Tibial nerve (tissue), 4 donors: ENCODE measurements at regions not wholly inside any gene's neighbourhood (a gene's known extent, or its start where the extent isn't known, plus 50 kb on each side); places are given as distances from the start of the nearest gene placed in this dataset.

Source experiments
- DNase-seq, 2 donors: peaks; one replicate each; pipeline ENCODE4 v3.0.0-alpha.2; 2019; ENCODE audit warnings: low spot score in 2 of 2
- H3K27ac ChIP-seq, 4 donors: fragments of 200-600 bp; sonication (generic) in 3 of 4; one replicate each; pipeline ENCODE4 v1.5.1; 2017 to 2019; ENCODE audit warnings: mild to moderate bottlenecking in 1 of 4
- H3K27me3 ChIP-seq, 2 donors: fragments of 200-600 bp; sonication (generic) in 1 of 2; one replicate each; pipeline versions ENCODE4 v1.5.1 to v1.6.0; 2017 to 2019
- H3K36me3 ChIP-seq, 3 donors: fragments of 200-600 bp; sonication (generic); one replicate each; pipeline ENCODE4 v1.5.1; 2018 to 2019
- H3K4me1 ChIP-seq, 4 donors: fragments of 200-600 bp; sonication (generic) in 3 of 4; one replicate each; pipeline ENCODE4 v1.5.1; 2017 to 2019
- H3K4me3 ChIP-seq, 4 donors: fragments of 200-600 bp; sonication (generic) in 3 of 4; one replicate each; pipeline ENCODE4 v1.5.1; 2017 to 2019; ENCODE audit warnings: mild to moderate bottlenecking in 1 of 4, moderate library complexity in 1 of 4
- H3K9me3 ChIP-seq, 4 donors: fragments of 200-600 bp; sonication (generic) in 3 of 4; one replicate each; pipeline ENCODE4 v1.5.1; 2017 to 2019
- EP300 ChIP-seq, 2 donors: sonication (generic); formaldehyde crosslinking; IDR thresholded peaks; one replicate each; pipeline ENCODE4 v1.6.1; 2017; ENCODE audit warnings: antibody characterized with exemption in 2 of 2, mild to moderate bottlenecking in 1 of 2
- POLR2A ChIP-seq, 2 donors: fragments of 450-650 bp; IDR thresholded peaks; one replicate each; pipeline ENCODE4 v1.6.1; 2017; ENCODE audit warnings: antibody characterized with exemption in 2 of 2, mild to moderate bottlenecking in 2 of 2, moderate library complexity in 2 of 2
- WGBS, 2 donors: methylation state at CpG; one replicate each; pipeline ENCODE4 v1.1.5; 2018; 5-methylcytosine and 5-hydroxymethylcytosine counted together
- TF ChIP-seq, protein P1 (sequence below), 5 experiments: fragments of 200-600 bp in 3 of 5; fragments of 450-650 bp in 2 of 5; sonication (generic) in 3 of 5; IDR thresholded peaks; one replicate each; pipeline ENCODE4 v1.5.1; 2016 to 2019; ENCODE audit warnings: antibody characterized with exemption in 5 of 5, mild to moderate bottlenecking in 3 of 5, moderate library complexity in 2 of 5

GRCh38 chr1:43063394-43064219, 104.9 kb upstream of the SLC2A1 start:
- H3K27me3 ChIP-seq = no peaks in the 10 kb centered on the region
- TF ChIP-seq POLR2A (IDR thresholded peaks at IDR 0.05) (no peak), EP300 (IDR thresholded peaks at IDR 0.05) (no peak)
- TF ChIP-seq, protein P1, sequence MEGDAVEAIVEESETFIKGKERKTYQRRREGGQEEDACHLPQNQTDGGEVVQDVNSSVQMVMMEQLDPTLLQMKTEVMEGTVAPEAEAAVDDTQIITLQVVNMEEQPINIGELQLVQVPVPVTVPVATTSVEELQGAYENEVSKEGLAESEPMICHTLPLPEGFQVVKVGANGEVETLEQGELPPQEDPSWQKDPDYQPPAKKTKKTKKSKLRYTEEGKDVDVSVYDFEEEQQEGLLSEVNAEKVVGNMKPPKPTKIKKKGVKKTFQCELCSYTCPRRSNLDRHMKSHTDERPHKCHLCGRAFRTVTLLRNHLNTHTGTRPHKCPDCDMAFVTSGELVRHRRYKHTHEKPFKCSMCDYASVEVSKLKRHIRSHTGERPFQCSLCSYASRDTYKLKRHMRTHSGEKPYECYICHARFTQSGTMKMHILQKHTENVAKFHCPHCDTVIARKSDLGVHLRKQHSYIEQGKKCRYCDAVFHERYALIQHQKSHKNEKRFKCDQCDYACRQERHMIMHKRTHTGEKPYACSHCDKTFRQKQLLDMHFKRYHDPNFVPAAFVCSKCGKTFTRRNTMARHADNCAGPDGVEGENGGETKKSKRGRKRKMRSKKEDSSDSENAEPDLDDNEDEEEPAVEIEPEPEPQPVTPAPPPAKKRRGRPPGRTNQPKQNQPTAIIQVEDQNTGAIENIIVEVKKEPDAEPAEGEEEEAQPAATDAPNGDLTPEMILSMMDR (IDR thresholded peaks at IDR 0.05) = no peak
- H3K27ac ChIP-seq = no peak overlapping the region
- no peak overlapping the region for H3K4me3 ChIP-seq
- no peaks in the 10 kb centered on the region for H3K36me3 ChIP-seq
- H3K9me3 ChIP-seq = no peaks in the 10 kb centered on the region
- WGBS, 2 donors = 66 to 72% methylated on average over 10 of the region's 10 CpGs
- no peak for DNase-seq
- peaks cover 0 to 18% (median 2%) of the 10 kb centered on the region in 4 donors for H3K4me1 ChIP-seq

DNA sequence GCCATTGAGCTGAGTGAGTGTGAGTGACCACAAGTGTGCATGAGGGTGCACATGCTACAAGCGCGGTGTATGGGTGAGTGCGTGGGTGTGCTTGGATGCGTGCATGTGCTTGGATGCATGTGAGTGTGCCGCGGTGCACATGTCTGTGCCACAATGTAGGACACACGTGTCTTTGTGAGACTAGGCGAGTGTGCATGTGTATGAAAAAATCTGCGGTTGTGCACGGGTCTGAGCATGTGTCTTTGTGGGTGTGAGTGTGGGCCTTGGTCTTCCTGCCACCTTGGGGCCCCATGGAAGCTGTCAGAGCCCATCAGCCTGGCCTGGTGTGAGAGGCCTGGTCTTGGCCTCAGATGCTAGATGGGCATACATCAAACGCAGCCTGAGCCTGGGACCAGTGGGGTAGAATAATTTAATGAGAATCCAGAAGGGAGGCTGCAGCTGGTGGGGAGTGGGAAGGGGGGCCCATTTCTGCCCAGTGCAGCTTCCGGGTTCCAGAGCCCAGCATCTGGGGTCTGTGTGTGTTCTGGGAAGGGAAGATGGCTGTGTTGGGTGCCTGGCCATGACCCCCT, 103.9 kb upstream of the SLC2A1 start:
- WGBS, 2 donors = 87 to 90% methylated on average over 12 of the region's 12 CpGs
- H3K4me1 ChIP-seq = peaks cover 0 to 14% (median 0%) of the 10 kb centered on the region in 4 donors
- no peaks in the 10 kb centered on the region for H3K36me3 ChIP-seq
- no peaks in the 10 kb centered on the region for H3K27me3 ChIP-seq
- no peak overlapping the region for H3K4me3 ChIP-seq
- H3K9me3 ChIP-seq = no peaks in the 10 kb centered on the region
- DNase-seq = no peak
- no peak overlapping the region for H3K27ac ChIP-seq
- TF ChIP-seq, protein P1 (IDR thresholded peaks at IDR 0.05) = no peak
- TF ChIP-seq EP300 (IDR thresholded peaks at IDR 0.05) (no peak), POLR2A (IDR thresholded peaks at IDR 0.05) (no peak)

DNA sequence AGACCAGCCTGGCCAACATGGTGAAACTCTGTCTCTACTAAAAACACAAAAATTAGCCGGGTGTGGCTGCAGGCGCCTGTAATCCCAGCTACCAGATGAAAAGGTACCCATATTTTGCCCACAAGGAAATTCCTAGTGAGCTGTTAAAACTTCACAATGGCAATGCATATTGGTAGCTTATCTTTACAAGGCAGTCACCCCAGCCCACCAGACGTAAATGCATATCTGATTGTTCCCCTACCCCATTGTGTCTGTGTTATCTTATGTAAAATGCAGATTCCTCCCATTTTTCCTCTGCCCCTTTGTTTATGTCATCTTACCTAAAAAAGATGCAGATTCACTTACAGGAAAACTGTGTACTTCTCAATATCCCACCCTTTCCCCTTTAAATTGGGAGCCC, 103.1 kb upstream of the SLC2A1 start:
- Histone ChIP-seq H3K27ac (no peak overlapping the region), H3K4me1 (peaks cover 0 to 12% (median 0%) of the 10 kb centered on the region in 4 donors), H3K36me3 (no peaks in the 10 kb centered on the region), H3K27me3 (no peaks in the 10 kb centered on the region), H3K9me3 (no peaks in the 10 kb centered on the region), H3K4me3 (no peak overlapping the region)
- DNase-seq = no peak
- TF ChIP-seq POLR2A (IDR thresholded peaks at IDR 0.05) (no peak), EP300 (IDR thresholded peaks at IDR 0.05) (no peak)
- TF ChIP-seq, protein P1 (IDR thresholded peaks at IDR 0.05) = no peak
- 88 to 94% methylated on average over 3 of the region's 3 CpGs for WGBS, 2 donors

DNA sequence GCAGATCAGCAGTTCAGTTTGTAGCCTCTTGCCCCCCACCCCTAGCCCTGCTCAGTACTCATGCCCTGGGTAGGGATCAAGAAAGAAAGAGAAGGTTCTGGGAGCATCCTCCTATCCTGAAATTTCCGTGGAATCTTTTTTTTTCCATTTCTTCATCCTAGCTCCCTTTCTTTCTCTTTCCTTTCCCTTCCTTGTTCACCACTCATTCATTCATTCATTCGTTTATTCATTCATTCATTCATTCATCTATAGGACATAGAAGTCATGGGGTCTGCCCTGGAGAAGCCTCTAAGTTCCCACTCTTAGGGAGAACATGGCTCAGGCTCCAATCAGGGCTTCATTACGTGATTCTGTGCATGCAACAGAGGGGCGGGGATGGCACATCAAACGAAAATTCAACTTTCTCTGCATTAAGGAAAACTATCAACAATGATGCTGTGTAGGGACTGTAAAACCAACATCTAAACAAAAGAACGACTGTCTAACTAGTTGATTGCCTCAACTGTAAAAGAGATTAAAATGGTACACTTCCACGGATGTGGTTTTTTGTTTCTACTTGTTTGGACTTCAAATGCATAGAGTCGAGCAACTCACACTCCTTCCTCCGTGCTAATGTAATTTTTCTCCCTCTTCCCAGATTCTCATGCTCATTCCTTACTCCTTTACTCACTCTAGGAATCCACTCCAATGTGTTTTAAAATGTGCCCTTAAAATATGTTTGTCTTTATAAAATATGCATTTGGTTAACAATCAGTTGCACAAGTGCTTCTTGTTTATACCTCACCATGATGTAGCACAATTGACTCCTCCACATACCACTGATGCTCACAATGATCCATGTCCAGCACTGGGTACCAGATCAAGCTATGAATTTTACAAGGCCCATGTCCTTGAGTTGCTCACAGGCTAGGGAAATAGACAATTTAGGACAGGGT, 101.2 kb upstream of the SLC2A1 start:
- Histone ChIP-seq H3K36me3 (no peaks in the 10 kb centered on the region), H3K4me1 (peaks cover 0 to 19% (median 0%) of the 10 kb centered on the region in 4 donors), H3K4me3 (no peak overlapping the region), H3K27ac (no peak overlapping the region), H3K27me3 (no peaks in the 10 kb centered on the region), H3K9me3 (no peaks in the 10 kb centered on the region)
- DNase-seq = no peak
- 58 to 60% methylated on average over 9 of the region's 9 CpGs for WGBS, 2 donors
- TF ChIP-seq, protein P1 (IDR thresholded peaks at IDR 0.05) = no peak
- TF ChIP-seq POLR2A (IDR thresholded peaks at IDR 0.05) = no peak
- no peak for TF ChIP-seq EP300 (IDR thresholded peaks at IDR 0.05)
